Activated naive CD4-positive, alpha-beta T cell treated with anti-CD3 and anti-CD28 coated beads, Interleukin-2, amount 50 U/mL, for 72 hours (primary cell): ENCODE measurements at regions not wholly inside any gene's neighbourhood (a gene's known extent, or its start where the extent isn't known, plus 50 kb on each side); places are given as distances from the start of the nearest gene placed in this dataset.
"Not testable (repeated sequence)": the region's sequence is repeated elsewhere in the genome, so short reads cannot be mapped to it uniquely, and the experiment has no call there.

ENCODE experiments used
- ATAC-seq, 2 donors: fragments of 150-1000 bp; cut with Tn5 transposase; 2 replicates each; pipeline ENCODE4 v1.10.0; 2021; ENCODE audit warnings: mild to moderate bottlenecking in 2 of 2, moderate library complexity in 2 of 2
- DNase-seq, 2 donors: peaks; one replicate each; pipeline ENCODE4 v3.0.0; 2021 to 2022; ENCODE audit warnings: low spot score in 2 of 2
- H3K27ac Mint-ChIP-seq, 2 donors: one replicate each; pipeline ENCODE4 v1.8.0; 2022; ENCODE audit warnings: mild to moderate bottlenecking in 2 of 2, mixed read lengths in 2 of 2
- H3K36me3 Mint-ChIP-seq, 2 donors: one replicate each; pipeline ENCODE4 v1.8.0; 2022; ENCODE audit warnings: mixed read lengths in 2 of 2
- H3K9me3 Mint-ChIP-seq, 2 donors: one replicate each; pipeline ENCODE4 v1.8.0; 2022; ENCODE audit warnings: mixed read lengths in 2 of 2

DNA sequence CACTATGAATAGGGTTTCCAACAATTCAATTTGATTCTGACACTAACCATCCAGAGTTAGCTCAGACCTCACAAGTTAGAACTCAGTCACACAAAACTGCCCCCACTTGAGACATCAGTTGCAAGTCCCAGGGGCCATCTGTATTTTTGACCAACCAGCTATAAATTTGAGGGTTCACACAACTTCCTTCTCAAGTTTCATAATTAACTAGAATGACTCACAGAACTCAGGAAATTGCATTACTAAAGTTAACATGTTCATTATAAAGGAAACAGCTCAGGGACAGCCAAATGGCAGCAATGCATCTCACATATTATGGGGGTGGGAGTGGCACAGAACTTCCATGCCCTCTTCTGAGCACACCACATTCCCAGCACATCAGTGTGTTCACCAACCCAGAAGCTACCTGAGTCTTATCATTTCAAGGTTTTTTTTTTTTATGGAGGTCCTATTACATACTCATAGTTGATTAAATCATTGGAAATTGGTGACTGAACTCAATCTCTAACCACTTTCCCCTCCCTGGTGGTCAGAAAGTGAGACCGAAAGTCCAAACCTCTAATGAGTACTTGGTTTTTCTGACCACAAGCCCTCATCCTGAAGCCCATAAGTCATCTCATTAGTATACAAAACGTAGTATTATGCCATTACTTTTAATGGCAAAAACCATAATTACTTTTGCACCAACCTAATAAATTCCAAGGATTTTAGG is 1721.5 kb upstream of the SEL1L start:
- Mint-ChIP-seq H3K27ac (no peak overlapping the region), H3K36me3 (no peaks in the 10 kb centered on the region), H3K9me3 (peaks cover 3 to 9% of the 10 kb centered on the region in 2 donors)
- ATAC-seq, result no peak
- DNase-seq, result no peak

DNA sequence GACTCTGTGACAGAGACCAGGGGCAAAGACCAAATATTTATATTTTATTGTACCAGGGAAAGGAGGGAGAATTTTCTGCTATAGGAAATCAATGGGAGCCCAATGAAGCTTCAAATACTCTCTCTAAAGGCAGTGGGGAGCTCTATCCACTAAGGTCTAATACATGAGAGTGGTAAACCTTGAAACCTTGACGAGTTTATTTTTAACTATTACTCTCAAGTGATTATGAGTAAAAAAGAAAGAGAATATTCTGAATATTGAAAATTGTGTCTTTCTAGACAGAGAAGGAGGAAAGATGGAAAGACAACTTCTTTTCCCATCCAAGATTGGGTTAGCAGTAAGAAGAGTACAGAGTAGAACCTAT is 1722.1 kb upstream of the SEL1L start:
- H3K27ac Mint-ChIP-seq, result no peak overlapping the region
- H3K9me3 Mint-ChIP-seq, result peaks cover 3 to 9% of the 10 kb centered on the region in 2 donors
- no peaks in the 10 kb centered on the region for H3K36me3 Mint-ChIP-seq
- no peak for ATAC-seq
- no peak for DNase-seq

GRCh38 chr14:83257466-83258439 is 1724.1 kb upstream of the SEL1L start:
- no peak overlapping the region for H3K27ac Mint-ChIP-seq
- ATAC-seq (no peak), DNase-seq (no peak)
- no peaks in the 10 kb centered on the region for H3K36me3 Mint-ChIP-seq
- H3K9me3 Mint-ChIP-seq, result peaks cover 9 to 11% of the 10 kb centered on the region in 2 donors

GRCh38 chr14:83260751-83261150 is 1727.1 kb upstream of the SEL1L start:
- DNase-seq (no peak), ATAC-seq (no peak)
- no peaks in the 10 kb centered on the region for H3K36me3 Mint-ChIP-seq
- peaks cover 3 to 10% of the 10 kb centered on the region in 2 donors for H3K9me3 Mint-ChIP-seq
- no peak overlapping the region for H3K27ac Mint-ChIP-seq

GRCh38 chr14:83269583-83269982 is 1735.9 kb upstream of the SEL1L start:
- no peak overlapping the region for H3K27ac Mint-ChIP-seq
- no peaks in the 10 kb centered on the region for H3K36me3 Mint-ChIP-seq
- peaks cover 11 to 21% of the 10 kb centered on the region in 2 donors for H3K9me3 Mint-ChIP-seq
- ATAC-seq (no peak), DNase-seq (no peak)

DNA sequence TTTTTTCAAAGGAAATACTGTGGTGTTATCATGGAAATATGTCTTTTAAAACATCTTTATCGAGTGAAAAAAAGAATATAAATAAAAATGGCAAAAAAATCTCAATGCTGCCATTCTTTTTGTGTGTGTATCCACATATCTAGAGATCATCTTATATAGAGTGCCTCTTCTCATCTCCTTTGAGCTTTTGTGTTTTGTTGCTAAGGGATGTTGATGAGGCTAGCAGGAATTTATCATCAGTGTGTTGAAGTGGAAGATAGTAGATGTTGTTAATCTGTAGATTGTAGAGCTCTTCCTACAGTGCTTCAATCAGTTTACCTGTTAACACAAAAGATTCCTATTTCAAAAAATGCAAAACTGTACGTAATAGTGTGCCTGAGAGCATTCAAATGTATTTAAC is 1738.0 kb upstream of the SEL1L start:
- H3K27ac Mint-ChIP-seq, result no peak overlapping the region

DNA sequence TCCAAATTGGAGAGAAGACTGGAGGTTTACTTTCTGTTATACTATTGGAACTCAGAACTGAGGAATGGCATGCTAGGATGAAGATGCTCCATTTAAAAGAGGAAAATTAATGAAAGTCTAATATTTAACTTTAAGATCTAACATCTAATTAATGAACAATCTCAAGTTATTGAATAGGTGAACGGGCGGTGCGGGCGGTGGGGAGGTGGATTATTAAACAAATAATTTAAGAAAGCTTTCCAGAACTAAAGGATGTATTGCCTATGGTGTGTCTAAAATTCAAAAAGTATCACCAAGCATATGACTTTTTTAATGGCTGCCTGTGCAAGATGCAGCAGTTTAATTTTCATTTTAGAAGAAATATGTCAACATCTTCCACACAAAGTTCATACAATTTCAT is 1747.1 kb upstream of the SEL1L start:
- no peak overlapping the region for H3K27ac Mint-ChIP-seq

More for the DNA sequence above, 1738.0 kb upstream of the SEL1L start:
- DNase-seq (no peak), ATAC-seq (no peak)
- Mint-ChIP-seq H3K36me3 (no peaks in the 10 kb centered on the region), H3K9me3 (peaks cover 11 to 28% of the 10 kb centered on the region in 2 donors)

DNA sequence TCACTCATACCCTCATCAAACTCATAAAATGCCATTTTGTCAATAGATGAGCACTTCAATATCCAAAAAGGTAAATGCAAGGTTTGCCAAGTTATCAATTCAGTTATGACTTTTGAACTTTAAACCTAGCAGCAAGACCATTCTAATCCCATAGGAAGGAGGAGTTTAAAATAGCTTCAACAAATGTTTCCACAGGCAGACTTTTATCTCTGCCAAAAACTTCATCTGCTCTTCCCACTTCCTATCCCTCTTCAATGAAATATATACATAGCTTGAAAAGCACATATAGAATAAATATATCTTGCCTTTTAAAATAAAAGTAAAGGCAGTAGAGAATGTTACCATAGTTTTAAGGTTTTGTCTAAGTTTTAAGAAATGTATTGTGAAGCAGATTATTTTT is 1749.1 kb upstream of the SEL1L start:
- Mint-ChIP-seq H3K36me3 (peaks cover 0 to under 1% of the 10 kb centered on the region in 2 donors), H3K9me3 (peaks cover 20 to 23% of the 10 kb centered on the region in 2 donors), H3K27ac (no peak overlapping the region)
- DNase-seq (no peak), ATAC-seq (no peak)

More for the DNA sequence above, 1747.1 kb upstream of the SEL1L start:
- DNase-seq (no peak), ATAC-seq (no peak)
- Mint-ChIP-seq H3K9me3 (peaks cover 25 to 28% of the 10 kb centered on the region in 2 donors), H3K36me3 (no peaks in the 10 kb centered on the region)

- ATAC-seq, result no peak
- DNase-seq, result no peak
- no peak overlapping the region for H3K27ac Mint-ChIP-seq
- H3K9me3 Mint-ChIP-seq, result peaks cover 16 to 23% of the 10 kb centered on the region in 2 donors
- peaks cover 0 to 5% of the 10 kb centered on the region in 2 donors for H3K36me3 Mint-ChIP-seq
These were observed 1753.6 kb upstream of the SEL1L start for GRCh38 chr14:83287300-83287699.

GRCh38 chr14:83289390-83289789 is 1755.7 kb upstream of the SEL1L start:
- no peak overlapping the region for H3K27ac Mint-ChIP-seq
- ATAC-seq (no peak), DNase-seq (no peak)
- peaks cover 0 to 5% of the 10 kb centered on the region in 2 donors for H3K36me3 Mint-ChIP-seq
- peaks cover 16 to 28% of the 10 kb centered on the region in 2 donors for H3K9me3 Mint-ChIP-seq

GRCh38 chr14:83289896-83290295 is 1756.2 kb upstream of the SEL1L start:
- DNase-seq (no peak), ATAC-seq (no peak)
- peaks cover 16 to 30% of the 10 kb centered on the region in 2 donors for H3K9me3 Mint-ChIP-seq
- H3K36me3 Mint-ChIP-seq, result peaks cover 0 to 5% of the 10 kb centered on the region in 2 donors
- H3K27ac Mint-ChIP-seq, result no peak overlapping the region

DNA sequence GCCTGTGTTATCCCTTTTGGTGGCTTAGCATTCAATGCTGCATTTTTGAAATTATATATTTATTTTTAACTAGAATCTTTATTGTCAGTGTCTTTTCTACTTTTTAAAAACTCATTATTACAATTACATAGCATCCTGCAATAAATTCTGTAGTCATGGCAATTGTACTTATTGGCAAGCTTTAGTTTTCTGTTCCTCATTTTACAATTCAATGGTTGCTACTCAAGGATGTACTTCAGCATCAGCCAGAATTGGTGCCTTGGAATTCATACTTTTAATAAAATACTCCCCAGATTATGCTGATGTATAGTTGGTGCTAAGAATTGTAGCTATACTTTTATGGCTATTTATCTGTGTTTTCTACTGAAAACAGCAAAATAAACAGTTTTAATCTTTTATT is 1756.8 kb upstream of the SEL1L start:
- DNase-seq (no peak), ATAC-seq (no peak)
- Mint-ChIP-seq H3K9me3 (peaks cover 16 to 33% of the 10 kb centered on the region in 2 donors), H3K27ac (no peak overlapping the region), H3K36me3 (peaks cover 0 to 5% of the 10 kb centered on the region in 2 donors)

- DNase-seq (no peak), ATAC-seq (no peak)
- H3K36me3 Mint-ChIP-seq, result peaks cover 0 to 5% of the 10 kb centered on the region in 2 donors
- H3K9me3 Mint-ChIP-seq, result peaks cover 22 to 29% of the 10 kb centered on the region in 2 donors
- H3K27ac Mint-ChIP-seq, result no peak overlapping the region
These were observed 1758.1 kb upstream of the SEL1L start for GRCh38 chr14:83291714-83292113.

DNA sequence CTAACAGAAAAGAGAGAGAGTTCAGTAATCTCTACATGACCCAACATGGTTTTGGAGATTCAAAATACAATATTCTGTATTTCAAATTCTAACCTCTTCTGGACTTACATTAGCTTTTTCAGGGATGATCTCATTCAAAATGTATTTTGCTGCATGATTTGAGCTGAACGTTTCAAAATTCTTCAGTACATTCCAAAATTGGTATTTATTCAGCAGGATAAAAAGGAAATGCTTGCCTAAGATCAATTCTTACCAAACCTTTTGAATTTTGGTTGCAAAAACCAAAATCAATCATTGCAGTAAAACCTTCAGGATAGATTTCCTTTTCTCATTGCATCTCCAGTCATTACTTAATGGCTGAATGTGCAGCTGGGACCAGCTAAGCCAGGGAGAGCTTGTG is 1761.3 kb upstream of the SEL1L start:
- Mint-ChIP-seq H3K9me3 (peaks cover 17 to 24% of the 10 kb centered on the region in 2 donors), H3K27ac (no peak overlapping the region), H3K36me3 (no peaks in the 10 kb centered on the region)
- ATAC-seq, result no peak
- no peak for DNase-seq

DNA sequence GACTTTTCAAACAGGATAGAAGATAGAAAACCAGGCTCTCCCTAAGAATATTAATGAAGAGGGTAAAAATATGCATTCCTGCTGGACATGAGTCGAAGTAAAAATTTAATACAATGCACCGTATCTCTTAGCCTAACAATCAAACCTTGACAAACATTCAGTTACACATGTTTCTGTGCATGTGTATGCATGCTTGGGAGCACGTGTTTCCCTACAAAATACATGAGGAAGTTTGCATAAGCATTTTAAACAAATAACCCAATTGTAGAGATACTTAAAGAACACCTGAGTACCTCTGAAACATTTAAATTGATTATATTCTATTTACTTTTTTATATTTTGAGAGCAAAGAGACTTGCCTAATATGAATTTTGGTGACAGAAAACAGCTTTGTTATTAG is 1763.7 kb upstream of the SEL1L start:
- peaks cover 14 to 20% of the 10 kb centered on the region in 2 donors for H3K9me3 Mint-ChIP-seq
- H3K36me3 Mint-ChIP-seq, result no peaks in the 10 kb centered on the region
- DNase-seq, result no peak
- no peak overlapping the region for H3K27ac Mint-ChIP-seq
- no peak for ATAC-seq

DNA sequence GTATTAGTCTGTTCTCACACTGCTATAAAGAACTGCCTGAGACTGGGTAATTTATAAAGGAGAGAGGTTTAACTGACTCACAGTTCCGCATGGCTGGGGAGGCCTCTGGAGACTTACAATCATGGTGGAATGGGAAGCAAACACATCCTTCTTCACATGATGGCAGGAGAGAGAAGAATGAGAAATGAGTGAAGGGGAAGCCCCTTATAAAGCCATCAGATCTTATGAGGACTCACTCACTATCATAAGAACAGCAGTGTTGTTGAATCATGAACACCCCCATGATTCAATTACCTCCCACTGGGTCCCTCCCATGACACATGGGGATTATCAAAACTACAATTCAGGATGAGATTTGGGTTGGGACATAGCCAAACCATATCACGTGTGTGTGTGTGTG is 1764.4 kb upstream of the SEL1L start:
- ATAC-seq, result not testable (repeated sequence)

DNA sequence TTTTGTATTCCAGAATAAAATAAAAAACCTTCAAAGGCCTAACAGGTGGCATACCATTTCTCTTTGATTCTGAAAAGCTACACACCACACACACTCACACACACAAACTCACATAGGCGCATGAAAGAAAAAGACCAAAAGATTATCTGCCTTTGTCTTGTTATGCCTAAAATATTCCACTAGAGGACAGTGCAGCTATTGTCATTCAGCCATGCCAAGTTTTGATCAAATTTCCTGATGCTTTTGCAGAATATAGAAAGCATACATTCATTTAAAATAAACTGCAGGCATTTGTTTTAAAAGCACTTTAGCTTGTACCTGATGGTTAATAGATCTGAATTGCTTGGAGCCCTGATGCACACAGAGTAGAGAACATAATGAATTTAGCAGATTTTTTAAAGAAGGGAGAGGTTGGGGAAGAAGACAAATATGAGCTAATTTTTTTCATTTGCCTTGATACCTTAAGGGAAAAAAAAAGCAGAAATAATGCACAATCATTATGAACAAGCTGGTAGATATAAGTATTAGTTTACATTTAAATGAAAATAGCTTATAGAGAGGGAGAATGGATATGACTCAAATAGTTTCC is 1766.9 kb upstream of the SEL1L start:
- H3K36me3 Mint-ChIP-seq, result no peaks in the 10 kb centered on the region
- peaks cover 4 to 11% of the 10 kb centered on the region in 2 donors for H3K9me3 Mint-ChIP-seq
- H3K27ac Mint-ChIP-seq, result no peak overlapping the region
- ATAC-seq, result no peak
- no peak for DNase-seq

More for the DNA sequence above, 1764.4 kb upstream of the SEL1L start:
- DNase-seq, H3K36me3 Mint-ChIP-seq, H3K27ac Mint-ChIP-seq: not testable (repeated sequence)
- H3K9me3 Mint-ChIP-seq, result peaks cover 11 to 17% of the 10 kb centered on the region in 2 donors
